Astrocyte (in vitro differentiated cells and primary cell): ENCODE measurements at regions not wholly inside any gene's neighbourhood (a gene's known extent, or its start where the extent isn't known, plus 50 kb on each side); places are given as distances from the start of the nearest gene placed in this dataset.

ENCODE experiments used
- DNase-seq: peaks from one replicate; pipeline ENCODE4 v3.0.0-alpha.2; 2010; ENCODE audit warnings: low read depth
- FAIRE-seq: peaks from 2 replicates; lab custom pipeline; 2011; peaks lifted over from hg19 to GRCh38; lab: Jason Lieb, UNC
- H2AFZ ChIP-seq: 2 replicates; pipeline ENCODE4 v1.6.0; 2012; ENCODE audit warnings: low read depth, low read length, inconsistent platforms
- H3K27ac ChIP-seq: 2 replicates; pipeline ENCODE4 v1.5.1; 2011; ENCODE audit warnings: low read depth, low read length, inconsistent platforms
- H3K27me3 ChIP-seq: 2 replicates; pipeline ENCODE4 v1.6.0; 2011; ENCODE audit warnings: low read length, inconsistent platforms; ENCODE audit not compliant: insufficient read depth
- H3K36me3 ChIP-seq: 2 replicates; pipeline ENCODE4 v1.5.1; 2011; ENCODE audit warnings: low read length, inconsistent platforms; ENCODE audit not compliant: insufficient read depth
- H3K4me1 ChIP-seq: 2 replicates; pipeline ENCODE4 v1.5.1; 2011; ENCODE audit warnings: low read length, inconsistent platforms; ENCODE audit not compliant: insufficient read depth
- H3K4me2 ChIP-seq: 2 replicates; pipeline ENCODE4 v1.6.0; 2012; ENCODE audit warnings: low read length, inconsistent platforms
- H3K4me3 ChIP-seq: 2 replicates; pipeline ENCODE4 v1.5.1; 2011; ENCODE audit warnings: low read depth, mild to moderate bottlenecking, low read length, inconsistent platforms; ENCODE audit not compliant: insufficient read depth
- H3K79me2 ChIP-seq: 2 replicates; pipeline ENCODE4 v1.6.0; 2012; ENCODE audit warnings: mild to moderate bottlenecking, low read length, inconsistent platforms; ENCODE audit not compliant: insufficient read depth
- H3K9ac ChIP-seq: 2 replicates; pipeline ENCODE4 v1.6.0; 2012; ENCODE audit warnings: mild to moderate bottlenecking, low read length, inconsistent platforms
- H3K9me3 ChIP-seq: 2 replicates; pipeline ENCODE4 v1.5.1; 2012; ENCODE audit warnings: low read depth, mild to moderate bottlenecking, low read length, inconsistent platforms; ENCODE audit not compliant: insufficient read depth
- H4K20me1 ChIP-seq: 2 replicates; pipeline ENCODE4 v1.6.0; 2012; ENCODE audit warnings: low read length, inconsistent platforms; ENCODE audit not compliant: insufficient read depth
- H3K27ac Mint-ChIP-seq: one replicate; pipeline ENCODE4 v1.8.0; 2021; ENCODE audit warnings: mild to moderate bottlenecking, mixed read lengths; ENCODE audit not compliant: unreplicated experiment
- H3K27me3 Mint-ChIP-seq: one replicate; pipeline ENCODE4 v1.8.0; 2021; ENCODE audit warnings: low read depth, mixed read lengths; ENCODE audit not compliant: unreplicated experiment
- H3K36me3 Mint-ChIP-seq: one replicate; pipeline ENCODE4 v1.8.0; 2021; ENCODE audit warnings: low read depth, mixed read lengths; ENCODE audit not compliant: unreplicated experiment
- H3K4me1 Mint-ChIP-seq: one replicate; pipeline ENCODE4 v1.8.0; 2021; ENCODE audit warnings: low read depth, mixed read lengths; ENCODE audit not compliant: unreplicated experiment
- H3K4me3 Mint-ChIP-seq: one replicate; pipeline ENCODE4 v1.8.0; 2021; ENCODE audit warnings: mild to moderate bottlenecking, moderate library complexity, mixed read lengths; ENCODE audit not compliant: unreplicated experiment
- H3K9me3 Mint-ChIP-seq: one replicate; pipeline ENCODE4 v1.8.0; 2021; ENCODE audit warnings: mild to moderate bottlenecking, mixed read lengths; ENCODE audit not compliant: unreplicated experiment
- EZH2 ChIP-seq: IDR thresholded peaks from 2 replicates; pipeline ENCODE4 v1.6.1; 2012; ENCODE audit warnings: mild to moderate bottlenecking, low read length, inconsistent platforms; ENCODE audit not compliant: insufficient read depth
- TF ChIP-seq, protein P1 (sequence below): IDR thresholded peaks from 2 replicates; pipeline ENCODE4 v1.5.1; 2011; ENCODE audit warnings: low read depth, mild to moderate bottlenecking, inconsistent platforms, low read length, moderate library complexity; ENCODE audit not compliant: insufficient read depth

DNA sequence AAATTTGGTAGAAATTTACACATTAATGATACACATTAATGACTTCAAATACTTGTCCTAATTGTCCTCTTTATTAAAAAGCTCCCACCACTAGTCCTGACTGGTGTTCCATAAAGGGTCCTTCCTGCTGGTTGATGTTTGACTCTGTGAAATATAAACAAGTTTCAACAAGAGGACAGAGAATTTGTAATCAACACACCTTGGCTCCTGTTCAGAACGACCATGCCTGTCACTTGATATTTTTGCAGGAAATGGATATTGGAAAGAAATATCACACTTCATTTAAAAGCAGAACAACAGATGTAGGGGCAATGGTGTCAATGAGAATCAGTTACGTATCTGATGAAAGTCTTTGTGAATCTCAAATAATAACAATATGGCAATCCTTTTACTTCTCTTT is 211.7 kb downstream of the ENC1 start:
- Mint-ChIP-seq H3K4me3 (no peak overlapping the region), H3K4me1 (peaks cover 9% of the 10 kb centered on the region), H3K36me3 (peaks cover 4% of the 10 kb centered on the region), H3K27me3 (peaks cover 2% of the 10 kb centered on the region), H3K27ac (no peak overlapping the region), H3K9me3 (no peaks in the 10 kb centered on the region)
- FAIRE-seq (no peak), DNase-seq (no peak)
- no peak overlapping the region for H2AFZ ChIP-seq
- no peak overlapping the region for H3K27ac ChIP-seq
- H3K27me3 ChIP-seq, result no peaks in the 10 kb centered on the region
- H3K4me2 ChIP-seq, result no peak overlapping the region
- H3K36me3 ChIP-seq, result no peaks in the 10 kb centered on the region
- H3K4me3 ChIP-seq, result no peak overlapping the region
- H3K9me3 ChIP-seq, result peaks cover 4% of the 10 kb centered on the region
- TF ChIP-seq, protein P1, sequence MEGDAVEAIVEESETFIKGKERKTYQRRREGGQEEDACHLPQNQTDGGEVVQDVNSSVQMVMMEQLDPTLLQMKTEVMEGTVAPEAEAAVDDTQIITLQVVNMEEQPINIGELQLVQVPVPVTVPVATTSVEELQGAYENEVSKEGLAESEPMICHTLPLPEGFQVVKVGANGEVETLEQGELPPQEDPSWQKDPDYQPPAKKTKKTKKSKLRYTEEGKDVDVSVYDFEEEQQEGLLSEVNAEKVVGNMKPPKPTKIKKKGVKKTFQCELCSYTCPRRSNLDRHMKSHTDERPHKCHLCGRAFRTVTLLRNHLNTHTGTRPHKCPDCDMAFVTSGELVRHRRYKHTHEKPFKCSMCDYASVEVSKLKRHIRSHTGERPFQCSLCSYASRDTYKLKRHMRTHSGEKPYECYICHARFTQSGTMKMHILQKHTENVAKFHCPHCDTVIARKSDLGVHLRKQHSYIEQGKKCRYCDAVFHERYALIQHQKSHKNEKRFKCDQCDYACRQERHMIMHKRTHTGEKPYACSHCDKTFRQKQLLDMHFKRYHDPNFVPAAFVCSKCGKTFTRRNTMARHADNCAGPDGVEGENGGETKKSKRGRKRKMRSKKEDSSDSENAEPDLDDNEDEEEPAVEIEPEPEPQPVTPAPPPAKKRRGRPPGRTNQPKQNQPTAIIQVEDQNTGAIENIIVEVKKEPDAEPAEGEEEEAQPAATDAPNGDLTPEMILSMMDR, result no peak
- no peak overlapping the region for H3K9ac ChIP-seq
- H3K4me1 ChIP-seq, result peaks cover 9% of the 10 kb centered on the region
- H3K79me2 ChIP-seq, result no peaks in the 10 kb centered on the region
- no peaks in the 10 kb centered on the region for H4K20me1 ChIP-seq

DNA sequence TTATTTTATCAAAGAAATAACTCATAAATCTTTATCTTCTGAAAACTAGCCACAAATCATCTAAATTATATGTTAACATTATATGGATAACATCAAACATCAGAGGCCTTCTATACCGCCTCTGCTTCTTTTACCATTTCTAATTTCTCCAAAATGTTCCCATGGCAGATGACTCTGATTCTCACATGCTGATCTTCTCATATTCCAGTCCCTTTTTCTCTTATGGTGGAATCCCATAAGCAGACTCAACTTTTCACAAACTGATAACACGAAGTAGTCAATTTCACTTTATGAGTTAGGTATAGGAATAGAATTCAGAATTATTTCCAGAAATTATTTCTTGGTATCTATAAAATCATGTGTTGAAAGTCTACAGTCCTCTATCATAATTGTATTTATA is 212.3 kb downstream of the ENC1 start:
- H3K4me3 ChIP-seq, result no peak overlapping the region
- no peak overlapping the region for H3K27ac Mint-ChIP-seq
- H3K9me3 Mint-ChIP-seq, result no peaks in the 10 kb centered on the region
- no peak for FAIRE-seq
- no peak overlapping the region for H2AFZ ChIP-seq
- H3K27ac ChIP-seq, result no peak overlapping the region
- no peaks in the 10 kb centered on the region for H3K27me3 ChIP-seq
- no peak for DNase-seq
- no peak overlapping the region for H3K9ac ChIP-seq
- peaks cover 2% of the 10 kb centered on the region for H3K4me1 ChIP-seq
- H4K20me1 ChIP-seq, result no peaks in the 10 kb centered on the region
- H3K36me3 ChIP-seq, result no peaks in the 10 kb centered on the region
- peaks cover 2% of the 10 kb centered on the region for H3K27me3 Mint-ChIP-seq
- peaks cover 4% of the 10 kb centered on the region for H3K9me3 ChIP-seq
- H3K79me2 ChIP-seq, result no peaks in the 10 kb centered on the region
- H3K4me3 Mint-ChIP-seq, result no peak overlapping the region
- no peak overlapping the region for H3K4me2 ChIP-seq
- H3K4me1 Mint-ChIP-seq, result peaks cover 3% of the 10 kb centered on the region
- H3K36me3 Mint-ChIP-seq, result peaks cover 4% of the 10 kb centered on the region
- TF ChIP-seq, protein P1, result no peak
- no peak for TF ChIP-seq EZH2

DNA sequence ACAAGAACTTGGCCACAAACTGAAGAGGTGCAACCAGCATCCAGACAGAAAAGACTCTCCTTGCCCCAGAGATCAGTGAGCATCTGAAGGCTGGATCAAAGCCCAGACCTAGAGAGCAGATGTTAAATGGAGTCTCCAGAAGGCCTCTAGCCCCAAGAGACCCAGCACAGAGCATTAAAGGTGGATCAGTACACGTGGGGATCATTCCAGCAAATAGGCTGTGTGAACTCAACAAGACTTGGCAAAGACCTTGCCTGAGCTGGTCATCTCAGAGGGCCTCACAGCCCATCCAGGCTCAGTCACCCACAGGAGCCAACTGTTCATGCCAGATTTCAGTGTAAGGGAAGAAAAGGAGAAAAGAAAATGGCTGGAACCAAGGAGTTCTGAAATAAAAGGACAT is 214.0 kb downstream of the ENC1 start:
- FAIRE-seq (no peak), DNase-seq (no peak)
- H3K9me3 Mint-ChIP-seq, result no peaks in the 10 kb centered on the region
- peaks cover 2% of the 10 kb centered on the region for H3K27me3 Mint-ChIP-seq
- H3K36me3 ChIP-seq, result no peaks in the 10 kb centered on the region
- no peaks in the 10 kb centered on the region for H3K27me3 ChIP-seq
- no peaks in the 10 kb centered on the region for H3K79me2 ChIP-seq
- H3K27ac Mint-ChIP-seq, result no peak overlapping the region
- peaks cover 11% of the 10 kb centered on the region for H3K4me1 Mint-ChIP-seq
- no peak overlapping the region for H3K9ac ChIP-seq
- TF ChIP-seq EZH2, result no peak
- TF ChIP-seq, protein P1, result no peak
- H3K4me3 ChIP-seq, result no peak overlapping the region
- H4K20me1 ChIP-seq, result no peaks in the 10 kb centered on the region
- no peak overlapping the region for H3K4me2 ChIP-seq
- peaks cover 4% of the 10 kb centered on the region for H3K36me3 Mint-ChIP-seq
- no peaks in the 10 kb centered on the region for H3K4me1 ChIP-seq
- no peak overlapping the region for H3K4me3 Mint-ChIP-seq
- no peak overlapping the region for H3K27ac ChIP-seq
- H3K9me3 ChIP-seq, result peaks cover 4% of the 10 kb centered on the region
- no peak overlapping the region for H2AFZ ChIP-seq
